ENCODE measurements at regions not wholly inside any gene's neighbourhood (a gene's known extent, or its start where the extent isn't known, plus 50 kb on each side); places are given as distances from the start of the nearest gene placed in this dataset.

- no peaks in the 10 kb centered on the region for H3K36me3 ChIP-seq
- H3K4me1 ChIP-seq, result no peaks in the 10 kb centered on the region
- intact Hi-C loops (cut with DNase I), result no loop called here
- ATAC-seq (no peak), DNase-seq (no peak)
- no peaks in the 10 kb centered on the region for H3K9me3 ChIP-seq
- WGBS, 4 donors, result 83 to 100% (median 92%) methylated on average over 1 of the region's 1 CpG
- H3K27me3 ChIP-seq, result no peaks in the 10 kb centered on the region
- H3K27ac ChIP-seq, result no peak overlapping the region
- no peak overlapping the region for H3K4me3 ChIP-seq
- TF ChIP-seq POLR2A (IDR thresholded peaks at IDR 0.05) (no peak), CTCF (IDR thresholded peaks at IDR 0.05) (no peak)
Observed at GRCh38 chr5:45109636-45110035, 300.9 kb downstream of the MRPS30 start.

GRCh38 chr5:45110399-45110798 is 301.7 kb downstream of the MRPS30 start:
- Histone ChIP-seq H3K27me3 (no peaks in the 10 kb centered on the region), H3K27ac (no peak overlapping the region), H3K4me1 (no peaks in the 10 kb centered on the region), H3K4me3 (no peak overlapping the region), H3K36me3 (no peaks in the 10 kb centered on the region), H3K9me3 (peaks cover 0 to under 1% (median 0%) of the 10 kb centered on the region in 12 donors)
- no peak for ATAC-seq
- DNase-seq, result no peak
- TF ChIP-seq CTCF (IDR thresholded peaks at IDR 0.05) (no peak), POLR2A (IDR thresholded peaks at IDR 0.05) (no peak)
- intact Hi-C loops (cut with DNase I), result no loop called here
- 77 to 87% (median 87%) methylated on average over 1 of the region's 1 CpG for WGBS, 4 donors

- Histone ChIP-seq H3K4me1 (no peaks in the 10 kb centered on the region), H3K9me3 (peaks cover 0 to 11% (median 0%) of the 10 kb centered on the region in 12 donors), H3K36me3 (no peaks in the 10 kb centered on the region), H3K27ac (no peak overlapping the region), H3K4me3 (no peak overlapping the region), H3K27me3 (no peaks in the 10 kb centered on the region)
- TF ChIP-seq POLR2A (IDR thresholded peaks at IDR 0.05), result no peak
- WGBS, 4 donors, result 45 to 55% (median 49%) methylated on average over 2 of the region's 2 CpGs
- intact Hi-C loops (cut with DNase I), result no loop called here
- ATAC-seq (no peak), DNase-seq (no peak)
Observed at GRCh38 chr5:45113726-45114125, 305.0 kb downstream of the MRPS30 start.

GRCh38 chr5:45132972-45133371 is 324.2 kb downstream of the MRPS30 start:
- Histone ChIP-seq H3K4me1 (no peaks in the 10 kb centered on the region), H3K27me3 (no peaks in the 10 kb centered on the region), H3K9me3 (peaks cover 0 to 2% (median 0%) of the 10 kb centered on the region in 12 donors), H3K36me3 (no peaks in the 10 kb centered on the region), H3K4me3 (no peak overlapping the region), H3K27ac (no peak overlapping the region)
- TF ChIP-seq POLR2A (IDR thresholded peaks at IDR 0.05) (no peak), CTCF (IDR thresholded peaks at IDR 0.05) (no peak)
- ATAC-seq, result no peak
- intact Hi-C loops (cut with DNase I), result no loop called here
- WGBS, 4 donors, result 41 to 51% (median 44%) methylated on average over 2 of the region's 2 CpGs
- DNase-seq, result no peak

GRCh38 chr5:45162974-45163373 is 354.2 kb downstream of the MRPS30 start:
- Histone ChIP-seq H3K36me3 (no peaks in the 10 kb centered on the region), H3K27me3 (no peaks in the 10 kb centered on the region)
- 52 to 57% (median 54%) methylated on average over 4 of the region's 4 CpGs for WGBS, 4 donors

More at GRCh38 chr5:45162974-45163373, 354.2 kb downstream of the MRPS30 start:
- H3K4me3 ChIP-seq, result no peak overlapping the region
- TF ChIP-seq CTCF (IDR thresholded peaks at IDR 0.05), result no peak
- TF ChIP-seq POLR2A (IDR thresholded peaks at IDR 0.05), result no peak
- intact Hi-C loops (cut with DNase I), result no loop called here
- DNase-seq (no peak), ATAC-seq (no peak)
- H3K27ac ChIP-seq, result no peak overlapping the region
- no peaks in the 10 kb centered on the region for H3K9me3 ChIP-seq
- H3K4me1 ChIP-seq, result no peaks in the 10 kb centered on the region

Measured in heart left ventricle (tissue), 16 donors.